ENCODE measurements at regions not wholly inside any gene's neighbourhood (a gene's known extent, or its start where the extent isn't known, plus 50 kb on each side); places are given as distances from the start of the nearest gene placed in this dataset.
"Not testable (repeated sequence)": the region's sequence is repeated elsewhere in the genome, so short reads cannot be mapped to it uniquely, and the experiment has no call there.

GRCh38 chr10:121137533-121137932 is 286.4 kb downstream of the WDR11 start (continued):
- TF ChIP-seq ETS1 (IDR thresholded peaks at IDR 0.05) (no peak), NANOG (IDR thresholded peaks at IDR 0.05; ENCODE audit: borderline replicate concordance) (no peak), EZH2 (IDR thresholded peaks at IDR 0.05; ENCODE audit: low read depth, unreplicated experiment) (no peak)

- Histone ChIP-seq H3K79me2 (replicated peaks; ENCODE audit: insufficient read depth) (no peaks in the 10 kb centered on the region), H3K4me2 (no peak overlapping the region), H3F3A (replicated peaks; ENCODE audit: low read depth) (no peaks in the 10 kb centered on the region), H3K27me3 (ENCODE audit: insufficient read depth) (no peaks in the 10 kb centered on the region), H3K36me3 (ENCODE audit: insufficient read depth) (no peaks in the 10 kb centered on the region), H3K4me3 (no peak overlapping the region), H2AFZ (0 out of 2 replicates have a peak overlapping the region, but pooled peaks have one; percentile 10), H3K27ac (ENCODE audit: low read depth) (no peak overlapping the region), H4K20me1 (replicated peaks; ENCODE audit: insufficient read depth) (no peaks in the 10 kb centered on the region), H3K4me1 (ENCODE audit: insufficient read depth) (no peaks in the 10 kb centered on the region), H3K9me2 (ENCODE audit: insufficient read depth) (peaks cover 10% of the 10 kb centered on the region; the same call in 1 of the 2 replicates)
- peaks cover 12% of the 10 kb centered on the region for H3K9me3 Mint-ChIP-seq
- peaks cover 9% of the 10 kb centered on the region for H3K36me3 Mint-ChIP-seq (ENCODE audit: low read depth)
- H3K4me1 Mint-ChIP-seq: peaks cover 11% of the 10 kb centered on the region
- H3K4me3 Mint-ChIP-seq: no peak overlapping the region
- H3K27ac Mint-ChIP-seq: no peak overlapping the region
- DNase-seq (ENCODE audit: low spot score): no peak
- H3K27me3 Mint-ChIP-seq (ENCODE audit: insufficient read depth, low read depth, poor library complexity): peaks cover 7% of the 10 kb centered on the region
- ATAC-seq: no peak
- no peak for TF ChIP-seq REST (IDR thresholded peaks at IDR 0.05; ENCODE audit: unreplicated experiment)
- TF ChIP-seq JUNB (IDR thresholded peaks at IDR 0.05; ENCODE audit: unreplicated experiment): no peak
- TF ChIP-seq EZH2phosphoT487 (IDR thresholded peaks at IDR 0.05; ENCODE audit: unreplicated experiment): no peak
Observed at GRCh38 chr10:121138112-121138860, 287.1 kb downstream of the WDR11 start.

GRCh38 chr10:121138918-121139317 is 287.8 kb downstream of the WDR11 start:
- TF ChIP-seq ZNF331 (CRISPR knock-in tag; IDR thresholded peaks at IDR 0.05; ENCODE audit: low read depth) (no peak), ETS1 (IDR thresholded peaks at IDR 0.05) (no peak), POLR2AphosphoS5 (IDR thresholded peaks at IDR 0.05; ENCODE audit: low read depth) (no peak), EZH2phosphoT487 (IDR thresholded peaks at IDR 0.05; ENCODE audit: unreplicated experiment) (no peak), NANOG (IDR thresholded peaks at IDR 0.05; ENCODE audit: borderline replicate concordance) (no peak), STAT1 (IDR thresholded peaks at IDR 0.05; ENCODE audit: unreplicated experiment) (no peak), EZH2 (IDR thresholded peaks at IDR 0.05; ENCODE audit: low read depth, unreplicated experiment) (no peak), ZNF114 (CRISPR knock-in tag; IDR thresholded peaks at IDR 0.05) (no peak), JUNB (IDR thresholded peaks at IDR 0.05; ENCODE audit: unreplicated experiment) (no peak)
- no peak overlapping the region for H3K27ac Mint-ChIP-seq

GRCh38 chr10:121145802-121146395 is 294.7 kb downstream of the WDR11 start:
- not testable (repeated sequence) for ATAC-seq; H3K4me3 ChIP-seq; H3K4me3 Mint-ChIP-seq; H3K36me3 ChIP-seq (ENCODE audit: insufficient read depth); H2AFZ ChIP-seq; H3K27ac ChIP-seq (ENCODE audit: low read depth); DNase-seq (ENCODE audit: low spot score); H3K9me2 ChIP-seq (ENCODE audit: insufficient read depth); H3K79me2 ChIP-seq (replicated peaks; ENCODE audit: insufficient read depth); H3K27ac Mint-ChIP-seq; H3K4me1 Mint-ChIP-seq; H4K20me1 ChIP-seq (replicated peaks; ENCODE audit: insufficient read depth); H3K27me3 ChIP-seq (ENCODE audit: insufficient read depth); H3F3A ChIP-seq (replicated peaks; ENCODE audit: low read depth); H3K4me1 ChIP-seq (ENCODE audit: insufficient read depth); H3K4me2 ChIP-seq; H3K27me3 Mint-ChIP-seq (ENCODE audit: insufficient read depth, low read depth, poor library complexity)
- peaks cover 44% of the 10 kb centered on the region for H3K9me3 Mint-ChIP-seq
- H3K36me3 Mint-ChIP-seq (ENCODE audit: low read depth): peaks cover 23% of the 10 kb centered on the region

More at GRCh38 chr10:121138918-121139317, 287.8 kb downstream of the WDR11 start:
- H3K4me1 ChIP-seq (ENCODE audit: insufficient read depth): no peaks in the 10 kb centered on the region
- no peak for ATAC-seq
- no peaks in the 10 kb centered on the region for H3K27me3 ChIP-seq (ENCODE audit: insufficient read depth)
- H3K27ac ChIP-seq (ENCODE audit: low read depth): no peak overlapping the region
- peaks cover 19% of the 10 kb centered on the region for H3K9me3 Mint-ChIP-seq
- no peaks in the 10 kb centered on the region for H3K36me3 ChIP-seq (ENCODE audit: insufficient read depth)
- no peaks in the 10 kb centered on the region for H4K20me1 ChIP-seq (replicated peaks; ENCODE audit: insufficient read depth)
- H3K9me2 ChIP-seq (ENCODE audit: insufficient read depth): peaks cover 10% of the 10 kb centered on the region; the same call in 1 of the 2 replicates
- H3K4me1 Mint-ChIP-seq: peaks cover 11% of the 10 kb centered on the region
- H3K36me3 Mint-ChIP-seq (ENCODE audit: low read depth): peaks cover 10% of the 10 kb centered on the region
- H3K4me3 Mint-ChIP-seq: no peak overlapping the region
- no peak for DNase-seq (ENCODE audit: low spot score)
- no peaks in the 10 kb centered on the region for H3K79me2 ChIP-seq (replicated peaks; ENCODE audit: insufficient read depth)
- H2AFZ ChIP-seq: no peak overlapping the region
- peaks cover 7% of the 10 kb centered on the region for H3K27me3 Mint-ChIP-seq (ENCODE audit: insufficient read depth, low read depth, poor library complexity)
- H3F3A ChIP-seq (replicated peaks; ENCODE audit: low read depth): no peaks in the 10 kb centered on the region
- no peak overlapping the region for H3K4me2 ChIP-seq
- H3K4me3 ChIP-seq: no peak overlapping the region

Data from GM23338 (cell line).